ENCODE measurements at regions not wholly inside any gene's neighbourhood (a gene's known extent, or its start where the extent isn't known, plus 50 kb on each side); places are given as distances from the start of the nearest gene placed in this dataset.
A peak's percentile ranks its signal among the peaks of the same experiment; 100 is the strongest.

DNA sequence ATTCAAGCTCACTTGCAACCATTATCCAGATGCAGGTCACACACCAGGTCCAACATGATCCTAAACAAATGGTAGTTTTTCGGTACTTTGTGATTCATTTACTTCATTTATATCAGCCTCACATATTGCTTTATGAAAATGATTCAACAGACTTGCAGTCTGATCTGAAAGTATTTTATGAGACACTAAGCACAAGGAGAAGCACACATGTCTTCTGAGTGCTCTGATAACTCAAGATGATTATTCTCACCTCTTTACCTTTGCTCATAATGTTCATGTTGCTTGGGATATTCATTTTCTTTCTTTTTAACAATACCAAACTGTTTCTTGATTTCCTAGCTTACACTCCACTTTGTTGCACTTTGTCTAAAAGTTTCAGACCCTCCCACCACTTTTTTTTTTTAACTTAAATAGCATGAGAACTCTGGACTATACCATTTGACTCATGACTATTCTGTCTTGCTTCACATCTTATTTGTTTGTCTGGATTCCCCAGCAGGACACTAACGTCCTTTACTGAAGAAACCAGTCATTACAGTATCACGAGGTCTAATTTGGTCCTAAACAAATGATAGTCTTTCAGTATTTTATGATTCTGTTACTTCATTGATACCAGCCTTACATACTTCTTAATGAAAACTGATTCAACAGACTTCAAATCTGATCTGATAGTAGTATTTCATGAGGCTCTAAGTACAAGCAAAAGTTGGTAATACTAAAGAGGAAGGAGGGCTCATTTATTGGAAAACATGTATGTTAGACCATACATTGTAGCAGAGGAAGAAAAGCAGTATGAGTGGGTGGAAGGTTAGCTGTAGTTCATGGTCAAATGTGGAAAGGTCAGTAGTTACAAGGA, 171.8 kb upstream of the AHR start:
- no peak for DNase-seq (ENCODE audit: low read depth in 1 of 2, low spot score in 1 of 2)

DNA sequence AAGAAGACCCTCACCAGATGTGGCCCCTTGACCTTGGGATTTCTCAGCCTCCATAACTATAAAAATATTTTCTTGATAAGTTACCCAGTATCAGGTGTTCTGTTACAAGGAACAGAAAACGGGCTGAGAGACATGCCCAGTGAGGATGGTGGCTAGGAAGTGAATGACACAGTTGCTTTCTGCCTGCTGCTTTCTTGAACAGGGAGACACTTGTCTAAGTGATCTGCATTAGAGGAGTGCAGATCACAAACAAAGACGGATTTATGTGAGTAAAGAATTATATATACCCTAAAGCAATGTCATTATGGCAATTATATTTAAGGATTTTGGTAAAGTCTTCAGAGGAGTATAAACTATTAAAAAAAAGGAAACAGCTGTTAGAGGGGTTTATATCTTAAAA, 169.2 kb upstream of the AHR start:
- no peak for DNase-seq (ENCODE audit: low read depth in 1 of 2, low spot score in 1 of 2)

DNA sequence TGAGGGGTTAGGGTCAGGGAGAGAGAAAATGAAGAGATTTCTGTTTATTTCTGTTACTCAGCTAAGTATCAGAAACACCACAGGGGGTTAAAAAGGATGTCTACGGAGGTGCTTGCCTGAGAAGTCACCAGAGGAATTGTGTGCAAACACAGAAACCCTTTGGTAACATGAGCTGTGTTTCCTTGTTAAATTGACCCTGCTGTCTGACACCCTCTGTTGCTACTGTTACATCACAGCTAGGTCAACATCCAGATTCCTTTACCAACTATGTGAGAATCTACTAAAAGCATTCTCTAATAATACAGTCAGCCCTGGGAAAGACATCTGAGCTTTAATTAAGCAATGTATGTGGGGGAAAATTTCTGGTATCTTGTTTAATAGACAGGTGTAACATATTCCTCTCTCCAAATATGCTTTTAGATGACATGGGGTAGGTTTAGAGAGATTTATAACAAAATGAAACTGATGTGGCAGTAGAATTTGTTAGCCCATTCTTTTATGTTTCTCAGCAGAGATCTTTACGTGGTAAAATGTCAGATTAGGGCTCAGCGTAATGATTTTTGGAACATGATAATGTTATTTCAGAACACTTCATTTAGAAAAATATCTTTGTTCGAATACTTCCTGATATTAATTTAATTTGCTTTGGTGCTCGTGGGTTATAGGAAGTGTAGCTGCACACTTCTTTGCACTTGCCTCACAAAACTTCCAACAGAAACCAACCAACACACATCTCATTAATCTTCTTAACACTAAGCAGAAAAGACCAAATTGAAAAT, 168.0 kb upstream of the AHR start:
- DNase-seq (ENCODE audit: low read depth in 1 of 2, low spot score in 1 of 2), result no peak

DNA sequence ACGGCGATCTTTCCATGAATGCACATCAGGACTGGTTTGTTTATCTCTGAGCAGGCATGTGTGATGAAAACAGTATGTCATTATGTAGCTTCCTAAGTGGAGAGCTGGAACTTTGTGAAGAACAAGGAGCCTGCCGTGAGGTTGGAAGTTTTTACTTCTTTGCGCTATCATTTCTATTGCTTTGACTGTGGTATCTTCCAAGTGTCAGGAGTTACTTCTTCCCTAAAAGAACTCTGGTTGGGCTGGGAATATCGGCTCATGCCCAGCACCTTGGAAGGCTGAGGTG, 167.4 kb upstream of the AHR start:
- no peak for DNase-seq (ENCODE audit: low read depth in 1 of 2, low spot score in 1 of 2)

DNA sequence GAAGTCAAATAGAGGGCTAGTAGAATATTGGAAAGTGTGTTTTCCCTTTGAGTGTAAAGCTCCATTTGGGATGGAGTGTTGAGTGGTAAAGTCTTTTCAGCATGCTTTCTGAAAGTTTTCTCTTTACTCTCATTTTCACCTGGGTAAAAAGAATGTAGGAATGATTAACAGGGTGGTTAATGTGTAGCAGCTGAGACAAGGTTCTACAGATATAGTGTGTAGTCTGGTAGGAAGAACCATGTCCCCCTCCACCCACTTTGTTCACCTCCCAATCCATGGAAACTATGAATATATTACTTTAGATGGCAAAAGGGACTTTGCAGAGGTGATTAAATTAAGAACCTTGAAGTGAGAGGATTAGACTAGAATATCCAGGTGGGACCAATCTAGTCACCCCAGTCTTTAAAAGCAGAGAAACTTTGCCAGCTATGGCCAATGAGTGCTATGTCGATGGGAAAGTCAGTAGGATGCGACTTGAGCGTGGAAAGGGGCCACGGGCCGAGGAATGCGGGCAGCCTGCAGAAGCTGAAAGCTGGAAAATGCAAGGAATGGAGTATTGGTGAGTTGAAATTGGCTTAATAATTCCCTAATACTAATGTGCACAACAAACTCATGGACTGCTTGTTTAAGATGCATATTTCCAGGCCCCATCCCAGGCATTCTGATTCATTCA, 166.3 kb upstream of the AHR start:
- DNase-seq (ENCODE audit: low read depth in 1 of 2, low spot score in 1 of 2), result no peak

DNA sequence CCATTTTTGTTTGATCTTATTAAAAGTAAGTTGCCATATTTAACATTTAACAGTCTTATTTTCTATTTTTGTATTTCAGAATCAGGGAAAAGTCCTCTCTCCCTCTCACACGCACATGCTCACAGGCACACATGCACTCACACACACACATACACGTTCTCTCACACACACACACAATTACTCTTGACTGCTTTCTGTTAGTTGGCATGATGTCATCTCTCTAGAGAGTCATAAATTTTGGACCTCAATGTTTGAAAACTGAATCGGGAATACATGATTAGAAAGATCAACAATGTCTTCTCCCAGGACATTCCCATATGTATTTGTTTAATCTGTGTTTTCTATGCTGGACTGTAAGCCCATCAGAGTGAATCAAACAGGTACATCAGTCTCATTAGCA, 165.7 kb upstream of the AHR start:
- DNase-seq (ENCODE audit: low read depth in 1 of 2, low spot score in 1 of 2), result no peak

DNA sequence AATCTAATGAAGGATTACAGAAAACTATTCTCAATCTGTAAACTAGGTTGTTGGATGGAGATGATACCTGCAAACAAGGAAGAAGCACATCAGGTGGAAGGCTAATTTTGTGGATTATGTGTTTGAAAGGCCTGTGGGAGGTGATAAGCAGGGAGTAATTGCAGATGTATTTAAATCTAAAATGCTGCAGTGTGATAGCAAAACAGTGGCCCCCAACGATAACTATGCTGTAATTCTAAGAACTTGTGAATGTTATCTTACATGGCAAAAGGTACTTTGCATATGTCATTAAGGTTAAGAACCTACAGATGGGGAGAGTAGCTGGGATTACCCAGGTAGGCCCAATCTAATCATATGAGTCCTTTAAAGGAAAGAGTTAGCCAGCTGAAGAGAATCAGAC, 164.5 kb upstream of the AHR start:
- DNase-seq (ENCODE audit: low read depth in 1 of 2, low spot score in 1 of 2), result no peak

DNA sequence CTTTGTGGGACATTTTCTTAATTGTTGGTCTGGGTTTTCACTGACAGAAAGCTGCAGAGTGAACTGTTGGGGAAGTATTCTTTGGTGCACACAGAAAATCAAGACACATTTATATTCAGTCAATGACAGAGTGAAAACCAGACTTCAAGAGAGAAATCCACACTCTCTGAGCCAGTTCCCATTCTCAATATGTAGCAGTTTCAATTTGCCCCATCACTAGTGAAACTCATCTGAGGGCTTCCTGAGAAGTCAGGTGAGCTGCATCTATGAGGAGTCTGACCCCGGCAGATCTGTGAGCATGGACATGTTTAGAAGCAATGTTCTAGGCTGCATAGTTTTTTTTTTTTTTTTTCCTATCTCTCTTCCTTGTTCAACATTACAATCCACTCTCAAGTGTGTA, 163.7 kb upstream of the AHR start:
- no peak for DNase-seq (ENCODE audit: low read depth in 1 of 2, low spot score in 1 of 2)

DNA sequence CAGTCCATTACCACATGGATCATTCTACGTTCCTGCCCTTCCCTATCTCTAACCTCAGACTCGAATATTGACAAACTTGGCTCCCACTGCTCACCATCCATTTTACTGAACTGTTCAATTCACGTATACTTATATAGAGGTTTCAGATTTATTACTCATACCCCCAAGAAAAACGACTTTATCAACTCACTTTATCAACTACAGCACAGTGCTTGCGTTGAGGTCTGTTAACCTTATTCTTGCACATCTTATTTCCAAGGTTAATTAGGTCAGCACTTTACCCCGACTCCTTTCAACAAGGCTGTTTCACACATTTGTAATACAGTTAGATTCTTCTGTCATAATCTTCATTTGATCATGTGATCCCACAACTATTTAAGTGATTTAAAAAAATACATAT, 162.3 kb upstream of the AHR start:
- DNase-seq (ENCODE audit: low read depth in 1 of 2, low spot score in 1 of 2), result no peak

DNA sequence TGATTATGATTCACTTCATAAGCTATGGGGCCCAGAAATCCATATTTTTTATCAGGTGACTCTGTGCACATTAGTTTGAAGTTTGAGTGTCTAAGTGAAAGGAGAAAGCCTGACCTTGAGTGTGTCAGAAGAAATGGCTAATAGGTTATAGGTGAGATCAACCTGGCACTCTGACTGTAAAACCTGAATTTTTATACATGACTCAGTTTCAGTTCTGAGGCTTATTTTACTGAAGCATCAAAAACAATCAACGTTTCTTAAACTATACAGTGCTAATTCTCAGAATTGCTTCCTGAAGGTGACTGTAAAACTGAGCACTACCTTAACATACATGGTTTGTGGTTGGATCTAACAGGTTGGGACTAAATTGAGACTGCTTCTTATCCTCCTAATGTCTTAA, 159.4 kb upstream of the AHR start:
- DNase-seq (ENCODE audit: low read depth in 1 of 2, low spot score in 1 of 2), result no peak

DNA sequence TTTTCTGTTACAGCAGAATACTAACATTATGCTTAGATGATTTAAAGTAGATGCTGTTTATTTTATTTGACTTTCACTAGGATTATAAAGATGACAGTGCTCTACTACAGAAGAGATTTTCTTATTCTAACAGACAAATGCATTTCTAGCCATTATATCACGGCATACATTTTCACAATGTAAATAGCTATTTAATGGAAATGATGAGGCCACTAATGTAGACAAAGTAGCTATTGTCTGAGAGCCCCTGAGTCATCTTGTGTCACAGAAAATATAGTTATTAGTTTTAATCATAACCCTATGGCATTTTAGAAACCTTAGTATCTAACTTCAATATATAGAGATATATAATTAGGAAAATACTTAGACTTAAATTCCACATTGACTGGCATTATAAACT, 158.0 kb upstream of the AHR start:
- DNase-seq (ENCODE audit: low read depth in 1 of 2, low spot score in 1 of 2), result no peak

DNA sequence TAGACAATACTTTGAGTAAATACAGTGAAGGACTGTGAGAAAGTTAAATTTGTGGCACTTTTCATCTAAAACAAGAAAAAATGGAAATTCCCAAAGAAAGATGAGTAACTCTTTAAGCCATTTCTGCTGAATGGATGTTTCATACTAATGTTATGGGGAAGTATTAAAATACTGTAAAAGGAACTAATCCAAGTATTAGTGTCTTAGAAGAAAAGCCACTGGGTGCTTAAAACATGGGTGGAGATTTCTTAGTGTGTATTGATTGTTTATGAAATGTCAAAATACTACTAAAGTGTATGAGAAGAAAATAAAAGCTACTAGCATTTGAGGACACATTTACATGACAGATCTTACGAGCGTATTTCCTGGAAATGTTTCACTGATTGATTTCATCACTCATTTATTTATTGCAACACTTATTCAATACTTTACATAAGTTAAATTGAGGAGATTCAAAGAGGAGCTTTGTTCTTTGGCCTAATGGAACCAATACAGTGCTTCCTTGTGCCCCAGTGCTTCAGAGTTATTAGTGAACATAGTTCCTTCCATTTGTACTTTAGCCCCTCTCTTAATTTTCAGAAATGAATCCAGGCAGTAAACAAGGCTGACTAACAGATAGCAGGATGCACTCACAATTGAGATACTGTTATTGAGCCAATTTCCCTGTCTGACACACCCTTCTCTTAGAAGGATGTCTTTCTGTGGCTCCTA, 155.5 kb upstream of the AHR start:
- DNase-seq (ENCODE audit: low read depth in 1 of 2, low spot score in 1 of 2), result no peak

DNA sequence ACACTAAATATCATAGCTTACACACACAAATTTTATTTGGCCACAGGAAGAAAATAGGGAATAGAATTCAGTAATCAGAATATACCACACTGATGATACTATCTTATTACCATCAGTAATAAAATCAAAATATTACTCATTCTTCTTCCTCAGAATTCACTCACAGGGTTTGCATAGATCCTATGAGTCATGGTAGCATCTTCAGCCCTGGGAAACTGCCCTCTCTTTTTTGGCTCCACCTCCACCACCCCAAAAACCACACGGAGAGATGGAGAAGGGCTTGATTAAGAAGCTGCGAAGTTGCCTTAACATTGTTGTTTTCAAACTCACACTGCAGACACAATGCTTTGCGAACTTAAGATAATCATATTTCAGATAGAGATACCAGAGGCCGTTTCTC, 154.1 kb upstream of the AHR start:
- DNase-seq (ENCODE audit: low read depth in 1 of 2, low spot score in 1 of 2), result peak; percentile 27 to 38

DNA sequence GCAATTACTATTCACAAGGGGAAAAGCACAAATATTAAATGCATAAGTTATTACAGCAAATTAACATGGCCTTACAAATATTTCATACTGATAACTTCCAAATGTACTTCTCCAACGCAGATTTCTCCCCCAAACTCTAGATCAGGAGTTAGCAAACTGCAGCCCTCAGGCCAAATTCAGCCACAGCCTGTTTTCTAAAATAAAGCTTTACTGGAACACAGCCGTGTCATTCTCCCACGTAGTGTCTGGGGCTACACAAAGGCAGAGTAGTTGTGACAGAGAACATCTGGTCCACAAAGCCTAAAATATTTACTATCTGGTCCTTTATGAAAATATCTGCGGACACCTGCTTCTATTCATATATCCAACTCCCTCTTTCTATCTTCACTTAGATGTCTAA, 151.8 kb upstream of the AHR start:
- DNase-seq (ENCODE audit: low read depth in 1 of 2, low spot score in 1 of 2), result no peak

DNA sequence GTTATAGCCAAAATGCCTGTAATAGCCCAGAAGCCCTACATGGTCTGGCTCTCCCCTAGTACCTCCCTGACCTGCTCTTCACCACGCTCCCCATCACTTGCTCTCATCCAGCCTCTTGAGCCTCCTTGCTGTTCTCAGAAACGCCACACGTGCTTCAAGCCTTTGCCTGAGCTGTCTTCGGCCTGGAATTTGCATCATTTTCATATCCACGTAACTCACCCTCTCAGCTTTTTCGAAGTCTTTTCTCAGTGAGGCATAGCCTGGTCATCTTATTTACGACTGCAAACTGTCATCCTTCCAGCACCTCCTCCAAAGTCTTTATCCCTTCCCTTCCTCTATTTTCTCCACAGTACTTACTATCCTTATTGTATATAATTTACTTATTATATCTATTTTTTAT, 151.0 kb upstream of the AHR start:
- no peak for DNase-seq (ENCODE audit: low read depth in 1 of 2, low spot score in 1 of 2)

DNA sequence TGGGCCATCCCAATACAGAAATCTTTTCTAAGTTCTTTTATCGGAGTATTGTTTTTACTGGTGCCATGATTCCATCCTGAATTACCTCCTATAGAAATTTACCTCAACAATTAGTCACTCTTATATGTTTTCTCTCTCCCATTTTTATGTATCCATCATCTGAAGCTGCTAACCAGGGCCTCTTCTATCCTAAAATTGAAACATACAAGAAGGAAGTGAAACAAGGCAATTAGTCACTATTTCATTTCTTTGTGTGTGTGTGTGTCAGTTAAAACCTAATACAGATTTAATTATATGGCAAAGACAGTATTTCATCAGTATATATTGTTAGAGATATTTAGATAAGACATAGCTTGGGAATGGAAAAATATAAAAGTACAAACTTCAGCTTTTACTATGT, 148.4 kb upstream of the AHR start:
- DNase-seq (ENCODE audit: low read depth in 1 of 2, low spot score in 1 of 2), result no peak

DNA sequence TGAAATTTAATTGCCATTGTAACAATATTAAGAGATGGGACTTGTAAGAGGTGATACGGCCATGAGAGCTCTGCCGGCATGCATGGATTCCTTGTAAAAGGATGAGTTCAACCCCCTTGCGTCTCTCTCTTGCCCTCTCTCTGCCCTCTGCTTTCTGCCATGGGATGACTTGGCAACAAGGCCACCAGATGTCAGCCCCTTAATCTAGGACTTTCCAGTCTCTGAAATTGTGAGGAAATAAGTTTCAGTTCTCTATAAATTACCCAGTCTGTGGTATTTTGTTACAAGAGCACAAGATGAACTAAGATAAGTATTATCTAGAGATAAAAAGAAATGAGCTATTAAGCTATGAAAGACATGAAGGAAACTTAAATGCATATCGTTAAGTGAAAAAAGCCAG, 145.7 kb upstream of the AHR start:
- no peak for DNase-seq (ENCODE audit: low read depth in 1 of 2, low spot score in 1 of 2)

DNA sequence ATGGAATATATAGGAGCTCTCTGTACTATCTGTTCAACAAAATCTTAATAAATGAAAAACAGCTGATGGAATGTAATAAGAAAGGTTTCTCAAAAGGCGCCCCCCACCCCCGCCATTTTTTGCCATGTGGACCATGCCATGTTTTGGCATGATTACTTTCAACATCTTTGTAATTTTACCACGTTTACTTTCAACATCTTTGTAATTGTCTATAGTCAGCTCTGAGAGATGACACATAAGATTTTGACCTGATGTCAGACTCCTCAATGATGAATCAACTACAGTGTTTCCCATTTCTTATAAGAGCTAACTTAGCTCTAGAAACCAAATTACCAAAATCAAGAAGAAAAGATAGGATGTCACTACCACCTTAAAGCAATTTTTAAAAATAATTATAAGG, 144.9 kb upstream of the AHR start:
- DNase-seq (ENCODE audit: low read depth in 1 of 2, low spot score in 1 of 2), result no peak

DNA sequence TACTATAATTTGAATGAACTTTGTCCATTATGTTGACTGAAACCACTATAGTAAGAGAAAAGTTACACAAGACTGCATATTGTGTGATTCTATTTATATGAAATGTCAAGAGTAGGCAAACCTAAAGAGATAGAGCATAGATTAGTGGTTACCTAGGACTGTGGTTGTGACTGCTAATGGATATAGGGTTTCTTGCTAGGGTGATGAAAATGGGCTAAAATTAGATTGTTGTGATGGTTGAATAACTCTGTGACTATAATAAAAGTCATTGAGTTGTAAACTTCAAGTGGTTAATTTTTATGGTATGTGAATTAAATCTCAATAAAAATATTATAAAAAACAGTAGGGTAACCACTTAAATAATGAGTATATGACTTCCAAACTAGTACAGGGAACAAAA, 142.9 kb upstream of the AHR start:
- no peak for DNase-seq (ENCODE audit: low read depth in 1 of 2, low spot score in 1 of 2)

DNA sequence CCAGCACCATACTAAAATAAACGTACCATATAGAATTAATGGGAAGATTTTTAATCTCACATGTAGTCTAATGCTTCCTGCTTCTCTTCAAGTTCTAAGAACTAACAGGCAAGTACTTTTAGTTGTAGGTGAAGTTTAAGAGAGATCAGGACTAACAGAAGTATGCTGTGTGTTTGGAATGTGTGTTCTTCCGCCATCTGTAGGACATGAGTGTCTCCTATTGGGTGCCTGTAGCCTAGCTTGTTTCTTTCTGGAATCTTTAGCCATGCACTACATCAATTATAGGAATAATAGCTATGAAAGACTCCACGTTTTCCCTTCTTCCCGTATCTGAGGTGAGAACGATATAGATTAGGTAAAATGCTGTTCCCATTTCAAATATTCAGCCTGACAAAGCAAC, 140.2 kb upstream of the AHR start:
- no peak for DNase-seq (ENCODE audit: low read depth in 1 of 2, low spot score in 1 of 2)

DNA sequence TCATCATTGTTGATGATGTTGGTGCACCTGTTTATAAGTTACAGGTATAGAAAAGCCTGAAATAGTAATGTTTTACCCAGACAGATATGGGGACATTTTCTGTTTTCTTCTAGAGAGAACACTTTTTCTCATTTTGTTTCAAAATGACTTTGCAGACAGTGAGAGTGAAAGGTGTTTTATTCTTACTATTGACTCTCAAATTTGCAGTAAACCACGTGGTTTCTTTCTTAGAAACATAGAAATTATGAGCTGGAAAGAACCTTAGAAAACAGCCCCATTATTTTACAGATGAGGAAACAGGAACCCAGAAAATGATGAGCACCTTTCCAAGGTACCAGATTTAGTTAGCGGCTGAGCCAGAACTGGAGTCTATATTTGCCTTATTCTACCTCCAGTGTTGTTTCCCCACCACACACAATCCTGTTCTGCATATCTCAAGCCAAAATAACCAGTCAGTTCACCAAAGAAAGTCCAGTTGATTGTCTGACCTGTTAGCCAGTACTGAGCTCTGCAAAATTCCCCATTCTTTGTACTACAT, 138.9 kb upstream of the AHR start:
- DNase-seq (ENCODE audit: low read depth in 1 of 2, low spot score in 1 of 2), result no peak
